Panc1 (cell line): ENCODE measurements at regions not wholly inside any gene's neighbourhood (a gene's known extent, or its start where the extent isn't known, plus 50 kb on each side); places are given as distances from the start of the nearest gene placed in this dataset.

Experiments
- ATAC-seq: fragments of 200-7000 bp; cut with Tn5 transposase; 2 replicates; pipeline ENCODE4 v1.9.1; 2020; ENCODE audit warnings: mild to moderate bottlenecking, moderate library complexity
- BruUV-seq: library from RNA; stranded (reverse); fragments of 400-500 nt; replicated peaks from 2 replicates; lab custom pipeline; 2021; lab: Mats Ljungman, UMichigan
- CTCF ChIA-PET: fragments of 300-600 bp; sonication (Branson Sonifier 250); formaldehyde crosslinking; loops from one replicate; lab custom pipeline; 2022; ENCODE audit warnings: antibody characterized with exemption; lab: Charles Lee
- POLR2A ChIA-PET: fragments of 300-600 bp; sonication (Branson Sonifier 250); formaldehyde crosslinking; loops from one replicate; lab custom pipeline; 2022; ENCODE audit warnings: antibody characterized with exemption; lab: Charles Lee
- DNase-seq: peaks from one replicate; pipeline ENCODE4 v3.0.0-alpha.2; 2010; ENCODE audit warnings: low read depth, low spot score
- H3K27ac ChIP-seq: 2 replicates; pipeline ENCODE4 v1.5.1; 2011; ENCODE audit warnings: mild to moderate bottlenecking, low read length, inconsistent platforms
- H3K27me3 ChIP-seq: fragments of 200-500 bp; sonication (Bioruptor generic); 2 replicates; pipeline ENCODE4 v1.6.0; 2014; ENCODE audit warnings: low read length, inconsistent platforms; ENCODE audit not compliant: control insufficient read depth, insufficient read depth
- H3K36me3 ChIP-seq: fragments of 200-500 bp; sonication (Bioruptor generic); 2 replicates; pipeline ENCODE4 v1.5.1; 2014; ENCODE audit warnings: inconsistent platforms, mild to moderate bottlenecking, low read length, moderate library complexity; ENCODE audit not compliant: control insufficient read depth, insufficient read depth
- H3K4me1 ChIP-seq: 2 replicates; pipeline ENCODE4 v1.5.1; 2011; ENCODE audit warnings: inconsistent platforms, mild to moderate bottlenecking, low read length, moderate library complexity; ENCODE audit not compliant: control insufficient read depth, insufficient read depth
- H3K4me3 ChIP-seq, 2 experiments: 2 replicates each; pipeline ENCODE4 v1.5.1; 2011 to 2012; ENCODE audit warnings: low read depth in 2 of 2, low read length in 2 of 2, mild to moderate bottlenecking in 2 of 2, inconsistent platforms in 1 of 2, moderate library complexity in 1 of 2
- H3K9me3 ChIP-seq: fragments of 200-500 bp; sonication (Bioruptor generic); 2 replicates; pipeline ENCODE4 v1.5.1; 2014; ENCODE audit warnings: low read depth, mild to moderate bottlenecking, inconsistent platforms, low read length, moderate library complexity; ENCODE audit not compliant: control insufficient read depth, insufficient read depth
- POLR2AphosphoS5 ChIP-seq: IDR thresholded peaks from 2 replicates; pipeline ENCODE4 v1.6.1; 2012; ENCODE audit warnings: mild to moderate bottlenecking, low read depth, low read length, moderate library complexity
- SIN3A ChIP-seq: IDR thresholded peaks from 2 replicates; pipeline ENCODE4 v1.6.1; 2012; ENCODE audit warnings: low read depth, mild to moderate bottlenecking, low read length, moderate library complexity, borderline replicate concordance; ENCODE audit not compliant: insufficient read depth
- TCF7L2 ChIP-seq: IDR thresholded peaks from 2 replicates; pipeline ENCODE4 v1.6.1; 2011; ENCODE audit warnings: mild to moderate bottlenecking, low read depth, low read length, inconsistent platforms
- in situ Hi-C: cut with HindIII; loops from 2 replicates; pipeline ENCODE4 v1.10.0; 2016; ENCODE audit warnings: low sequenced_read_pairs, low pct_unique_long_range_greater_than_20kb
- intact Hi-C: fragments of 100-400 bp; cut with micrococcal nuclease; formaldehyde crosslinking; loops from one replicate; pipeline ENCODE4 v1.10.0; 2022; ENCODE audit not compliant: unreplicated experiment
- TF ChIP-seq, protein P1 (sequence below), 2 experiments: IDR thresholded peaks; 2 replicates each; pipeline ENCODE4 v1.6.1; 2011 to 2012; ENCODE audit warnings: low read depth in 2 of 2, control low read depth in 1 of 2, low read length in 1 of 2, mild to moderate bottlenecking in 1 of 2, moderate library complexity in 1 of 2; ENCODE audit not compliant: insufficient read depth in 1 of 2
- TF ChIP-seq, protein P2 (sequence below): fragments of 450-650 bp; IDR thresholded peaks from 2 replicates; pipeline ENCODE4 v1.5.1; 2017; ENCODE audit warnings: mild to moderate bottlenecking

DNA sequence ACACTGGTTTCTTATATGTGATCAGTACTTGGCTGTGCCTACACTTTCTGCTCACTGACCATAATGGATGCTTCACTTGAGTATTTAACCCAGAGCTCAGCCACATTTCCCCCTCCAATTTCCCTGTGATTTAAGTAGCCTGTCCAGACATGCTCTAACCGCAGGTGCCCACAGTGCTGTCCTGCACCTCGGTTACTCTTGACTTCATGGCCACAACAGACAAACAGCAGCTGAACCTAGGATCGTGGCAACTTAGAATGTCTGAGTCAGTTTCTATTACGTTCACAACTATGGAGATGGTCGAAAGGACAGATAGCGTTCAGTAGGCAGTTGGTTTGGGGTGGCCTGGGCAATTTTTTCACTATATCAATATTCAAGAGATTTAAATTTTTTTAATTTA lies 306.9 kb upstream of the SGK1 start:
- ATAC-seq (no peak), DNase-seq (no peak)
- no peaks in the 10 kb centered on the region for H3K9me3 ChIP-seq
- no peak overlapping the region for H3K4me3 ChIP-seq
- ChIA-PET POLR2A (no interaction called here), CTCF (no interaction called here)
- no peaks in the 10 kb centered on the region for H3K4me1 ChIP-seq
- H3K27me3 ChIP-seq, result no peaks in the 10 kb centered on the region
- intact Hi-C loops (no loop called here), in situ Hi-C loops (no loop called here)
- H3K27ac ChIP-seq, result no peak overlapping the region
- TF ChIP-seq, protein P1, sequence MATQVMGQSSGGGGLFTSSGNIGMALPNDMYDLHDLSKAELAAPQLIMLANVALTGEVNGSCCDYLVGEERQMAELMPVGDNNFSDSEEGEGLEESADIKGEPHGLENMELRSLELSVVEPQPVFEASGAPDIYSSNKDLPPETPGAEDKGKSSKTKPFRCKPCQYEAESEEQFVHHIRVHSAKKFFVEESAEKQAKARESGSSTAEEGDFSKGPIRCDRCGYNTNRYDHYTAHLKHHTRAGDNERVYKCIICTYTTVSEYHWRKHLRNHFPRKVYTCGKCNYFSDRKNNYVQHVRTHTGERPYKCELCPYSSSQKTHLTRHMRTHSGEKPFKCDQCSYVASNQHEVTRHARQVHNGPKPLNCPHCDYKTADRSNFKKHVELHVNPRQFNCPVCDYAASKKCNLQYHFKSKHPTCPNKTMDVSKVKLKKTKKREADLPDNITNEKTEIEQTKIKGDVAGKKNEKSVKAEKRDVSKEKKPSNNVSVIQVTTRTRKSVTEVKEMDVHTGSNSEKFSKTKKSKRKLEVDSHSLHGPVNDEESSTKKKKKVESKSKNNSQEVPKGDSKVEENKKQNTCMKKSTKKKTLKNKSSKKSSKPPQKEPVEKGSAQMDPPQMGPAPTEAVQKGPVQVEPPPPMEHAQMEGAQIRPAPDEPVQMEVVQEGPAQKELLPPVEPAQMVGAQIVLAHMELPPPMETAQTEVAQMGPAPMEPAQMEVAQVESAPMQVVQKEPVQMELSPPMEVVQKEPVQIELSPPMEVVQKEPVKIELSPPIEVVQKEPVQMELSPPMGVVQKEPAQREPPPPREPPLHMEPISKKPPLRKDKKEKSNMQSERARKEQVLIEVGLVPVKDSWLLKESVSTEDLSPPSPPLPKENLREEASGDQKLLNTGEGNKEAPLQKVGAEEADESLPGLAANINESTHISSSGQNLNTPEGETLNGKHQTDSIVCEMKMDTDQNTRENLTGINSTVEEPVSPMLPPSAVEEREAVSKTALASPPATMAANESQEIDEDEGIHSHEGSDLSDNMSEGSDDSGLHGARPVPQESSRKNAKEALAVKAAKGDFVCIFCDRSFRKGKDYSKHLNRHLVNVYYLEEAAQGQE (IDR thresholded peaks at IDR 0.05; ENCODE audit: insufficient read depth in 1 of 2, low read depth in 2 of 2, low read length in 1 of 2), result no peak
- TF ChIP-seq TCF7L2 (no peak), SIN3A (no peak), POLR2AphosphoS5 (no peak)
- TF ChIP-seq, protein P2, sequence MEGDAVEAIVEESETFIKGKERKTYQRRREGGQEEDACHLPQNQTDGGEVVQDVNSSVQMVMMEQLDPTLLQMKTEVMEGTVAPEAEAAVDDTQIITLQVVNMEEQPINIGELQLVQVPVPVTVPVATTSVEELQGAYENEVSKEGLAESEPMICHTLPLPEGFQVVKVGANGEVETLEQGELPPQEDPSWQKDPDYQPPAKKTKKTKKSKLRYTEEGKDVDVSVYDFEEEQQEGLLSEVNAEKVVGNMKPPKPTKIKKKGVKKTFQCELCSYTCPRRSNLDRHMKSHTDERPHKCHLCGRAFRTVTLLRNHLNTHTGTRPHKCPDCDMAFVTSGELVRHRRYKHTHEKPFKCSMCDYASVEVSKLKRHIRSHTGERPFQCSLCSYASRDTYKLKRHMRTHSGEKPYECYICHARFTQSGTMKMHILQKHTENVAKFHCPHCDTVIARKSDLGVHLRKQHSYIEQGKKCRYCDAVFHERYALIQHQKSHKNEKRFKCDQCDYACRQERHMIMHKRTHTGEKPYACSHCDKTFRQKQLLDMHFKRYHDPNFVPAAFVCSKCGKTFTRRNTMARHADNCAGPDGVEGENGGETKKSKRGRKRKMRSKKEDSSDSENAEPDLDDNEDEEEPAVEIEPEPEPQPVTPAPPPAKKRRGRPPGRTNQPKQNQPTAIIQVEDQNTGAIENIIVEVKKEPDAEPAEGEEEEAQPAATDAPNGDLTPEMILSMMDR, result no peak
- BruUV-seq, result no TSS peak
- H3K36me3 ChIP-seq, result no peaks in the 10 kb centered on the region

DNA sequence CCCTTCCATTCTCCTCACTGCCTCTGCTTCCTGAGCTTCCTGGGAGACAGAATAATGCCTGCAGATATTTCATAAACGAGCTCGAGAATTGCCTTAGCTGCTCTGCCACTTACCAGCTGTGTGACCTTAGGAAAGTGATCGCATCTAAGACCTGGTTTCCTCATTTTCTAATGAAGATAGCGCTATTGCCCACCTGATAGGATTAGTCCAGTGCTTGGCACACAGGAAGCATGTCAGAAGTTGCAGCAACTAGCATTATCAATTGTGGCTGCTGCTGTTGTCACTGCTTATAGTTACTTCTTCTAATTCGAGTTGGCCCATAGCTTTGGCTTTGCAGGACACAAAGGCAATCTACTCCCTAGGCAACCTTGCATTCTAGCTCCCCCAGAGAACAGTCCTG lies 305.5 kb upstream of the SGK1 start:
- DNase-seq, result no peak
- H3K9me3 ChIP-seq, result no peaks in the 10 kb centered on the region
- in situ Hi-C loops (no loop called here), intact Hi-C loops (no loop called here)
- H3K4me3 ChIP-seq, result no peak overlapping the region
- H3K27ac ChIP-seq, result no peak overlapping the region
- no peak for ATAC-seq
- H3K36me3 ChIP-seq, result no peaks in the 10 kb centered on the region
- ChIA-PET POLR2A (interaction anchor here (0.5 kb wide), 1 partner anchor 436 kb away, joined by 3 read pairs; no protein-coding TSS in a partner anchor), CTCF (interaction anchor here (0.6 kb wide), 1 partner anchor 470 kb away, joined by 3 read pairs; no protein-coding TSS in a partner anchor)
- no peaks in the 10 kb centered on the region for H3K4me1 ChIP-seq
- H3K27me3 ChIP-seq, result no peaks in the 10 kb centered on the region
- no TSS peak for BruUV-seq
- TF ChIP-seq SIN3A (no peak), TCF7L2 (no peak)

DNA sequence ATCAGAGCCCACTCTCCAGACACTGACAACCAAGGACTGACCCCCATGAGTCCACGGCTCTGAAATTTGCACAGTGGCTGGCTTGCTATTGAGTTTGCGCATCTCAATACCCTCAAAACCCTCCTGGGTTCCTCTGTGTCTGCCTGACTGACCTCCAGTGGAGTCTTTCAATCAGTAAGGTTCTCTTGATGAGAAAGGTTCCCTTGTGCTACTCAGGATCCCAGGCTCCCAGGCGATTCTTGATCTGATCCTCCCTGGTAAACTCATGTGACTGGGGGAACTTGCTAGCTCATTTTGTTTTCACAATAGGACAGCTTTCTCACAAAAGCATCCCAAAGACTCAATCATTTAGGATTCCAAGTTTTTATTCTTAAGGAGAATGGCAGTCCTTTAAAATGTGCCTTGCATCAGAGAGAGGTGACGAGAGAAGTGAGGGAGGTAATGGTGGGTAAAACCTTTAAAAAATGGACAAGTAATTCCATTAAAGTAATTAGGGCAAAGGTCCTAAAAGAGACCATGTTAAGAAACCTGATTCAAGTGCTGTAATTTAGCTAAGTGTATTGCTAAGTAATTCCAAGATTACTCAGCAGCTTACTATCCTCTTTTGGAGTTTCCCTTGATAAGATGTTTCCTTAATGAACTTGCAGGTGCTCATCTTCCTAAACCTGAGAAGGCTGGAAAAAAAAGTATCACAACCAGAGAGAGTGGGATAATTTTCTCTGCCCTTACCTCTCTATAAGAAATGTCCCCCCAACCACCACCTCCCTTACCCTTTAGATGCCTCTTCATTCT lies 304.7 kb upstream of the SGK1 start:
- DNase-seq (no peak), ATAC-seq (no peak)
- CTCF ChIA-PET, result interaction anchor here (0.6 kb wide), 1 partner anchor 469 kb away, joined by 3 read pairs; no protein-coding TSS in a partner anchor

More for the DNA sequence above, 304.7 kb upstream of the SGK1 start:
- Histone ChIP-seq H3K27ac (no peak overlapping the region), H3K4me3 (no peak overlapping the region), H3K27me3 (no peaks in the 10 kb centered on the region), H3K36me3 (no peaks in the 10 kb centered on the region), H3K4me1 (no peaks in the 10 kb centered on the region), H3K9me3 (no peaks in the 10 kb centered on the region)
- no TSS peak for BruUV-seq
- TF ChIP-seq, protein P1 (IDR thresholded peaks at IDR 0.05; ENCODE audit: insufficient read depth in 1 of 2, low read depth in 2 of 2, low read length in 1 of 2), result no peak
- TF ChIP-seq POLR2AphosphoS5 (no peak), TCF7L2 (no peak), SIN3A (no peak)
- TF ChIP-seq, protein P2, result no peak
- intact Hi-C loops (no loop called here), in situ Hi-C loops (no loop called here)
- POLR2A ChIA-PET, result interaction anchor here (0.5 kb wide), 1 partner anchor 436 kb away, joined by 3 read pairs; no protein-coding TSS in a partner anchor
